ENCODE measurements at regions not wholly inside any gene's neighbourhood (a gene's known extent, or its start where the extent isn't known, plus 50 kb on each side); places are given as distances from the start of the nearest gene placed in this dataset.
A peak's percentile ranks its signal among the peaks of the same experiment; 100 is the strongest.
"Not testable (repeated sequence)": the region's sequence is repeated elsewhere in the genome, so short reads cannot be mapped to it uniquely, and the experiment has no call there.

- not testable (repeated sequence) for TF ChIP-seq POLR2A (IDR thresholded peaks at IDR 0.05; ENCODE audit: low read depth, low read length); CREB1 (IDR thresholded peaks at IDR 0.05; ENCODE audit: low read depth); EED (IDR thresholded peaks at IDR 0.05; ENCODE audit: low read depth); CTCF (IDR thresholded peaks at IDR 0.05 in 2 of 3, conservative IDR thresholded peaks at IDR 0.05 in 1 of 3; ENCODE audit: control insufficient read depth in 2 of 3, extremely low read depth in 1 of 3, insufficient read depth in 1 of 3, low read depth in 3 of 3, low read length in 3 of 3); EZH2 (IDR thresholded peaks at IDR 0.05; ENCODE audit: borderline replicate concordance, control insufficient read depth, low read depth, low read length); SIN3A (IDR thresholded peaks at IDR 0.05; ENCODE audit: low read depth, low read length); CUX1 (IDR thresholded peaks at IDR 0.05; ENCODE audit: insufficient replicate concordance, low read depth, low read length); ZBTB40 (IDR thresholded peaks at IDR 0.05; ENCODE audit: borderline replicate concordance); MLLT1 (IDR thresholded peaks at IDR 0.05); HDAC2 (IDR thresholded peaks at IDR 0.05); YY1 (IDR thresholded peaks at IDR 0.05; ENCODE audit: low read depth, low read length)
- 0 out of 2 replicates have a peak, but pooled peaks have one; percentile 9 for TF ChIP-seq BCL11A (IDR thresholded peaks at IDR 0.05; ENCODE audit: low read depth, low read length)
Observed at GRCh38 chr16:29266612-29267011, 139.9 kb downstream of the NPIPB11 start.

Data from GM12878 (cell line).